Mammary epithelial cell (primary cell): ENCODE measurements at regions not wholly inside any gene's neighbourhood (a gene's known extent, or its start where the extent isn't known, plus 50 kb on each side); places are given as distances from the start of the nearest gene placed in this dataset.

Experiments used
- EZH2 ChIP-seq: IDR thresholded peaks from 2 replicates; pipeline ENCODE4 v1.6.1; 2012; ENCODE audit warnings: low read length, inconsistent platforms, borderline replicate concordance
- TF ChIP-seq, protein P1 (sequence below), 2 donors: IDR thresholded peaks in 1 of 2; conservative IDR thresholded peaks in 1 of 2; 2 replicates each; pipeline ENCODE4 v1.5.1; 2011 to 2012; ENCODE audit warnings: inconsistent platforms in 2 of 2, low read length in 2 of 2, mild to moderate bottlenecking in 2 of 2, control low read depth in 1 of 2, low read depth in 1 of 2; ENCODE audit not compliant: insufficient read depth in 1 of 2; ENCODE audit errors: extremely low read depth in 1 of 2

DNA sequence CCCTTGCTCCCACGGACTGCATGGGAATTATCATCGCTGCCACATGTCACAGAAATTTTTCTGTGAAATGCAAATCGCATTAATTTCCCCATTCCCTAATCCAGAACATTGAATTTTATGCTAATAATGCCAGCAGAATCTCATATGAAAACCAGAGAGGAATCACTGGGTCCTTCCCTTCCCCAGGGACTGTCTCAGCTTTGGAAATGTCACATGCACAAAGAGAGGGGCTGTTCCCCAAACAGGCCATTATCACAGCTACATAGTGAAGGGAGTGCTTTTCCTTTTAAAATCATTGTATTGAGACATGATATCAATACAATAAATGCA is 954.5 kb downstream of the BRD1 start:
- TF ChIP-seq EZH2 = no peak
- TF ChIP-seq, protein P1, sequence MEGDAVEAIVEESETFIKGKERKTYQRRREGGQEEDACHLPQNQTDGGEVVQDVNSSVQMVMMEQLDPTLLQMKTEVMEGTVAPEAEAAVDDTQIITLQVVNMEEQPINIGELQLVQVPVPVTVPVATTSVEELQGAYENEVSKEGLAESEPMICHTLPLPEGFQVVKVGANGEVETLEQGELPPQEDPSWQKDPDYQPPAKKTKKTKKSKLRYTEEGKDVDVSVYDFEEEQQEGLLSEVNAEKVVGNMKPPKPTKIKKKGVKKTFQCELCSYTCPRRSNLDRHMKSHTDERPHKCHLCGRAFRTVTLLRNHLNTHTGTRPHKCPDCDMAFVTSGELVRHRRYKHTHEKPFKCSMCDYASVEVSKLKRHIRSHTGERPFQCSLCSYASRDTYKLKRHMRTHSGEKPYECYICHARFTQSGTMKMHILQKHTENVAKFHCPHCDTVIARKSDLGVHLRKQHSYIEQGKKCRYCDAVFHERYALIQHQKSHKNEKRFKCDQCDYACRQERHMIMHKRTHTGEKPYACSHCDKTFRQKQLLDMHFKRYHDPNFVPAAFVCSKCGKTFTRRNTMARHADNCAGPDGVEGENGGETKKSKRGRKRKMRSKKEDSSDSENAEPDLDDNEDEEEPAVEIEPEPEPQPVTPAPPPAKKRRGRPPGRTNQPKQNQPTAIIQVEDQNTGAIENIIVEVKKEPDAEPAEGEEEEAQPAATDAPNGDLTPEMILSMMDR (conservative IDR thresholded peaks at IDR 0.05 in 1 of 2, IDR thresholded peaks at IDR 0.05 in 1 of 2; ENCODE audit: extremely low read depth in 1 of 2, insufficient read depth in 1 of 2, low read depth in 1 of 2, low read length in 2 of 2) = no peak
